Left ventricle myocardium inferior (tissue), 1 donor: ENCODE measurements at regions not wholly inside any gene's neighbourhood (a gene's known extent, or its start where the extent isn't known, plus 50 kb on each side); places are given as distances from the start of the nearest gene placed in this dataset.

ENCODE experiments used
- DNase-seq: peaks from one replicate; pipeline ENCODE4 v3.0.0-alpha.2; 2020
- H3K27ac ChIP-seq: fragments of 200-600 bp; replicated peaks from 2 replicates; pipeline ENCODE4 v1.8.0; 2021
- H3K27me3 ChIP-seq: fragments of 200-600 bp; 2 replicates; pipeline ENCODE4 v1.8.0; 2021; ENCODE audit warnings: low read depth
- H3K36me3 ChIP-seq: fragments of 200-600 bp; 2 replicates; pipeline ENCODE4 v1.8.0; 2021
- H3K4me1 ChIP-seq: fragments of 200-600 bp; 2 replicates; pipeline ENCODE4 v1.8.0; 2021
- H3K4me3 ChIP-seq: fragments of 200-600 bp; 2 replicates; pipeline ENCODE4 v1.8.0; 2021; ENCODE audit warnings: mild to moderate bottlenecking, moderate library complexity
- H3K9me3 ChIP-seq: fragments of 200-600 bp; replicated peaks from 2 replicates; pipeline ENCODE4 v1.8.0; 2021
- CTCF ChIP-seq: fragments of 200-600 bp; IDR thresholded peaks from 2 replicates; pipeline ENCODE4 v1.8.0; 2021; ENCODE audit warnings: antibody characterized with exemption, mild to moderate bottlenecking, borderline replicate concordance
- intact Hi-C: fragments of 100-400 bp; cut with micrococcal nuclease; formaldehyde crosslinking; loops from one replicate; pipeline ENCODE4 v1.11.0; 2022
- donor health status: DM: no; HTN: yes; CAD: no; lungs with severe emphysema.

- TF ChIP-seq CTCF = no peak
- H3K9me3 ChIP-seq = no peaks in the 10 kb centered on the region
- H3K36me3 ChIP-seq = no peaks in the 10 kb centered on the region
- DNase-seq = no peak
- H3K4me1 ChIP-seq = no peaks in the 10 kb centered on the region
- no peak overlapping the region for H3K27ac ChIP-seq
- intact Hi-C loops = no loop called here
- no peaks in the 10 kb centered on the region for H3K27me3 ChIP-seq
- no peak overlapping the region for H3K4me3 ChIP-seq
These were observed 154.4 kb downstream of the TANC2 start for GRCh38 chr17:63120406-63120805.

- Histone ChIP-seq H3K9me3 (no peaks in the 10 kb centered on the region), H3K4me3 (no peak overlapping the region), H3K36me3 (no peaks in the 10 kb centered on the region), H3K4me1 (no peaks in the 10 kb centered on the region), H3K27ac (no peak overlapping the region), H3K27me3 (no peaks in the 10 kb centered on the region)
- DNase-seq = no peak
- intact Hi-C loops = no loop called here
- TF ChIP-seq CTCF = no peak
These were observed 158.5 kb downstream of the TANC2 start for GRCh38 chr17:63124536-63124935.

GRCh38 chr17:63124958-63125357 lies 158.9 kb downstream of the TANC2 start:
- Histone ChIP-seq H3K36me3 (no peaks in the 10 kb centered on the region), H3K4me1 (no peaks in the 10 kb centered on the region), H3K27ac (no peak overlapping the region), H3K4me3 (no peak overlapping the region), H3K9me3 (no peaks in the 10 kb centered on the region), H3K27me3 (no peaks in the 10 kb centered on the region)
- DNase-seq = no peak
- intact Hi-C loops = no loop called here
- TF ChIP-seq CTCF = no peak

- Histone ChIP-seq H3K27ac (no peak overlapping the region), H3K27me3 (no peaks in the 10 kb centered on the region), H3K4me1 (no peaks in the 10 kb centered on the region), H3K36me3 (no peaks in the 10 kb centered on the region), H3K9me3 (no peaks in the 10 kb centered on the region), H3K4me3 (no peak overlapping the region)
- DNase-seq = no peak
- intact Hi-C loops = no loop called here
- TF ChIP-seq CTCF = no peak
These were observed 160.0 kb downstream of the TANC2 start for GRCh38 chr17:63125987-63126386.

GRCh38 chr17:63126607-63127006 lies 160.6 kb downstream of the TANC2 start:
- no peak for TF ChIP-seq CTCF
- intact Hi-C loops = no loop called here
- Histone ChIP-seq H3K27ac (no peak overlapping the region), H3K36me3 (no peaks in the 10 kb centered on the region), H3K4me1 (no peaks in the 10 kb centered on the region), H3K9me3 (no peaks in the 10 kb centered on the region), H3K4me3 (no peak overlapping the region), H3K27me3 (no peaks in the 10 kb centered on the region)
- no peak for DNase-seq

- Histone ChIP-seq H3K36me3 (no peaks in the 10 kb centered on the region), H3K4me3 (no peak overlapping the region), H3K27me3 (no peaks in the 10 kb centered on the region), H3K4me1 (no peaks in the 10 kb centered on the region), H3K27ac (no peak overlapping the region), H3K9me3 (no peaks in the 10 kb centered on the region)
- TF ChIP-seq CTCF = no peak
- intact Hi-C loops = no loop called here
- DNase-seq = no peak
These were observed 166.4 kb downstream of the TANC2 start for GRCh38 chr17:63132459-63132911.
